Prostate gland (tissue), 2 donors: ENCODE measurements at regions not wholly inside any gene's neighbourhood (a gene's known extent, or its start where the extent isn't known, plus 50 kb on each side); places are given as distances from the start of the nearest gene placed in this dataset.

Experiments used
- POLR2AphosphoS5 ChIP-seq: sonication (generic); formaldehyde crosslinking; IDR thresholded peaks from one replicate; pipeline ENCODE4 v1.6.1; 2017; ENCODE audit warnings: antibody characterized with exemption
- TF ChIP-seq, protein P1 (sequence below), 4 experiments: fragments of 200-600 bp in 2 of 4; fragments of 450-650 bp in 2 of 4; sonication (generic) in 2 of 4; IDR thresholded peaks; 1 replicate in 3 of 4; 2 replicates in 1 of 4; pipeline ENCODE4 v1.5.1; 2016 to 2019; ENCODE audit warnings: antibody characterized with exemption in 4 of 4, mild to moderate bottlenecking in 2 of 4, moderate library complexity in 2 of 4

DNA sequence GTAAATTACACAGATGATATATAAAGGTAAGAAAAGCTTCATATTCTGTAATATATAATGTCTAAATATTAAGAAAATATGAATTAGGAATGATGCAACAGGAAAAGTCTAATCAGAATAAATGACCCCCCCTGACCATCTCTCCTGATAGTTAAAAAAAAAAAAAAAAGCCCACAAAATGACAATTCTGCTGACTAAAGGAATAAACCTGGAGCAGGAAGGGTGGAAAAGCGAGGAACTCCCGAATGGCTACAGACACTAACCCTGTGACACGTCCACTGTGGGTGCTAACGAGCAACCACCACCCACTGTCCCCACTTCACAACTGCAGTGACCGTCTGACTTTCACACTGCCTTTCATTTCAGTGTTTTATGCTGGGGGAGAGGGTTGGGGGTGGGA lies 67.6 kb upstream of the FOXQ1 start:
- TF ChIP-seq, protein P1, sequence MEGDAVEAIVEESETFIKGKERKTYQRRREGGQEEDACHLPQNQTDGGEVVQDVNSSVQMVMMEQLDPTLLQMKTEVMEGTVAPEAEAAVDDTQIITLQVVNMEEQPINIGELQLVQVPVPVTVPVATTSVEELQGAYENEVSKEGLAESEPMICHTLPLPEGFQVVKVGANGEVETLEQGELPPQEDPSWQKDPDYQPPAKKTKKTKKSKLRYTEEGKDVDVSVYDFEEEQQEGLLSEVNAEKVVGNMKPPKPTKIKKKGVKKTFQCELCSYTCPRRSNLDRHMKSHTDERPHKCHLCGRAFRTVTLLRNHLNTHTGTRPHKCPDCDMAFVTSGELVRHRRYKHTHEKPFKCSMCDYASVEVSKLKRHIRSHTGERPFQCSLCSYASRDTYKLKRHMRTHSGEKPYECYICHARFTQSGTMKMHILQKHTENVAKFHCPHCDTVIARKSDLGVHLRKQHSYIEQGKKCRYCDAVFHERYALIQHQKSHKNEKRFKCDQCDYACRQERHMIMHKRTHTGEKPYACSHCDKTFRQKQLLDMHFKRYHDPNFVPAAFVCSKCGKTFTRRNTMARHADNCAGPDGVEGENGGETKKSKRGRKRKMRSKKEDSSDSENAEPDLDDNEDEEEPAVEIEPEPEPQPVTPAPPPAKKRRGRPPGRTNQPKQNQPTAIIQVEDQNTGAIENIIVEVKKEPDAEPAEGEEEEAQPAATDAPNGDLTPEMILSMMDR (IDR thresholded peaks at IDR 0.05) = no peak
- TF ChIP-seq POLR2AphosphoS5 = no peak
